GM13977 (cell line): ENCODE measurements at regions not wholly inside any gene's neighbourhood (a gene's known extent, or its start where the extent isn't known, plus 50 kb on each side); places are given as distances from the start of the nearest gene placed in this dataset.

Source experiments
- DNase-seq: peaks from one replicate; pipeline ENCODE4 v3.0.0; 2012; ENCODE audit warnings: low spot score
- CTCF ChIP-seq: IDR thresholded peaks from 2 replicates; pipeline ENCODE4 v1.5.1; 2012; ENCODE audit warnings: mild to moderate bottlenecking, control low read depth; ENCODE audit not compliant: insufficient read depth; ENCODE audit errors: extremely low read depth, missing control alignments
- in situ Hi-C: fragments of 300-500 bp; cut with MboI; formaldehyde crosslinking; loops from one replicate; pipeline ENCODE4 v1.12.0; 2022; ENCODE audit warnings: low sequenced_read_pairs, low pct_unique_long_range_greater_than_20kb, mixed read lengths, inconsistent platforms; ENCODE audit not compliant: unreplicated experiment

GRCh38 chr16:64408699-64409098 lies 713.2 kb downstream of the CDH11 start:
- TF ChIP-seq CTCF = no peak
- DNase-seq = no peak
- in situ Hi-C loops = no loop called here

- TF ChIP-seq CTCF = no peak
- in situ Hi-C loops = no loop called here
- no peak for DNase-seq
Measured at GRCh38 chr16:64406770-64407181, 715.1 kb downstream of the CDH11 start.

- TF ChIP-seq CTCF = no peak
- in situ Hi-C loops = no loop called here
- DNase-seq = no peak
Measured at GRCh38 chr16:64403352-64403751, 718.5 kb downstream of the CDH11 start.

- no peak for TF ChIP-seq CTCF
- in situ Hi-C loops = no loop called here
- no peak for DNase-seq
Measured at GRCh38 chr16:64398793-64399192, 723.1 kb downstream of the CDH11 start.

- no peak for TF ChIP-seq CTCF
- no peak for DNase-seq
- in situ Hi-C loops = no loop called here
Measured at GRCh38 chr16:64397945-64398508, 723.8 kb downstream of the CDH11 start.

GRCh38 chr16:64397042-64397441 lies 724.8 kb downstream of the CDH11 start:
- no peak for TF ChIP-seq CTCF
- in situ Hi-C loops = no loop called here

GRCh38 chr16:64394061-64394460 lies 727.8 kb downstream of the CDH11 start:
- in situ Hi-C loops = no loop called here

More at GRCh38 chr16:64397042-64397441, 724.8 kb downstream of the CDH11 start:
- no peak for DNase-seq

More at GRCh38 chr16:64394061-64394460, 727.8 kb downstream of the CDH11 start:
- no peak for DNase-seq
- TF ChIP-seq CTCF = no peak
